Heart left ventricle (tissue), 16 donors: ENCODE measurements at regions not wholly inside any gene's neighbourhood (a gene's known extent, or its start where the extent isn't known, plus 50 kb on each side); places are given as distances from the start of the nearest gene placed in this dataset.

Experiments used
- ATAC-seq, 4 donors: fragments of 200-7000 bp; cut with Tn5 transposase; one replicate each; pipeline ENCODE4 v1.9.1; 2020 to 2022; ENCODE audit warnings: moderate library complexity in 4 of 4, mild to moderate bottlenecking in 3 of 4, moderate number of reproducible peaks in 1 of 4
- DNase-seq, 5 donors: peaks; one replicate each; pipeline ENCODE4 v3.0.0-alpha.2; 2020
- H3K27ac ChIP-seq, 12 donors: fragments of 200-600 bp; sonication (generic) in 4 of 12; one replicate each; pipeline versions ENCODE4 v1.5.0 to v1.8.0; 2016 to 2022; ENCODE audit warnings: mild to moderate bottlenecking in 2 of 12
- H3K27me3 ChIP-seq, 9 donors: fragments of 200-600 bp; sonication (generic) in 2 of 9; one replicate each; pipeline versions ENCODE4 v1.5.1 to v1.8.0; 2016 to 2022; ENCODE audit warnings: mild to moderate bottlenecking in 3 of 9
- H3K36me3 ChIP-seq, 9 donors: fragments of 200-600 bp; sonication (generic) in 2 of 9; one replicate each; pipeline versions ENCODE4 v1.5.0 to v1.8.0; 2018 to 2022; ENCODE audit warnings: mild to moderate bottlenecking in 2 of 9
- H3K4me1 ChIP-seq, 12 donors: fragments of 200-600 bp; sonication (generic) in 4 of 12; one replicate each; pipeline versions ENCODE4 v1.5.0 to v1.8.0; 2016 to 2022; ENCODE audit warnings: mild to moderate bottlenecking in 3 of 12
- H3K4me3 ChIP-seq, 12 donors: fragments of 200-600 bp; sonication (generic) in 4 of 12; one replicate each; pipeline versions ENCODE4 v1.5.0 to v1.8.0; 2017 to 2022; ENCODE audit warnings: mild to moderate bottlenecking in 9 of 12, moderate library complexity in 4 of 12
- H3K9me3 ChIP-seq, 12 donors: fragments of 200-600 bp; sonication (generic) in 4 of 12; one replicate each; pipeline versions ENCODE4 v1.5.0 to v1.8.0; 2016 to 2022; ENCODE audit warnings: mild to moderate bottlenecking in 1 of 12
- CTCF ChIP-seq, 12 donors: fragments of 200-600 bp; sonication (generic) in 4 of 12; IDR thresholded peaks; one replicate each; pipeline versions ENCODE4 v1.5.0 to v1.8.0; 2018 to 2022; ENCODE audit warnings: antibody characterized with exemption in 12 of 12, mild to moderate bottlenecking in 5 of 12
- POLR2A ChIP-seq, 2 donors: fragments of 450-650 bp; IDR thresholded peaks; one replicate each; pipeline ENCODE4 v1.6.1; 2017; ENCODE audit warnings: antibody characterized with exemption in 2 of 2, mild to moderate bottlenecking in 2 of 2, moderate library complexity in 2 of 2
- WGBS, 4 donors: extraction: QIAGEN DNeasy Blood & Tissue Kit in 2 of 4; methylation state at CpG; one replicate each; pipeline versions ENCODE4 v1.1.5 to v1.1.7; 2013 to 2018; 5-methylcytosine and 5-hydroxymethylcytosine counted together
- intact Hi-C, 10 donors: fragments of 100-400 bp; cut with DNase I; formaldehyde crosslinking; loops; one replicate each; pipeline versions ENCODE4 v1.11.1 to v1.14.2; 2022
- donor health status: ischemic (EF 13 %, LVEDD 7.1; RV severe dilation, severe dysfunction).
- donor health status: healthy with polysubstance abuse.
- donor health status: DM: no; HTN: yes; CAD: no.
- donor health status: DM: no; HTN: no; CAD: no.
- donor health status: ischemic (EF 25% LVEDD 6.9; RV normal size, moderate dysfunction).
- donor health status: ischemic (EF 25% LVEDD 5.7; RV mildly dilated, moderate dysfunction).
- donor health status: healthy.
- donor health status: DM: yes; HTN: yes; CAD: no.
- donor health status: ischemic (EF 35%, LVEDD 5.7; RV mildly dilated, moderate dysfunction).
- donor health status: nonischemic (EF 11% LVEDD 7.7; RV severe dilation, severe dysfunction).
- donor health status: DM: yes; HTN: yes; CAD: no.
- donor health status: PGD.
- donor health status: ischemic (EF 29% LVEDD 5.4; RV normal size, mild dysfunction).
- donor health status: nonischemic (EF 23%, LVEDD 6.1; RV moderate dilation, normal function).

GRCh38 chr20:16914277-16914676 lies 166.1 kb downstream of the OTOR start:
- peaks cover 0 to 2% (median 0%) of the 10 kb centered on the region in 12 donors for H3K9me3 ChIP-seq
- H3K4me3 ChIP-seq, result no peak overlapping the region
- H3K4me1 ChIP-seq, result no peaks in the 10 kb centered on the region
- intact Hi-C loops, result no loop called here
- no peaks in the 10 kb centered on the region for H3K27me3 ChIP-seq
- TF ChIP-seq POLR2A (IDR thresholded peaks at IDR 0.05) (no peak), CTCF (IDR thresholded peaks at IDR 0.05) (no peak)
- WGBS, 4 donors, result 45 to 61% (median 57%) methylated on average over 1 of the region's 1 CpG
- no peak for ATAC-seq
- no peaks in the 10 kb centered on the region for H3K36me3 ChIP-seq
- DNase-seq, result no peak
- no peak overlapping the region for H3K27ac ChIP-seq

GRCh38 chr20:16916165-16916564 lies 168.0 kb downstream of the OTOR start:
- H3K9me3 ChIP-seq, result peaks cover 0 to 2% (median 0%) of the 10 kb centered on the region in 12 donors
- intact Hi-C loops, result no loop called here
- no peak overlapping the region for H3K27ac ChIP-seq
- 34 to 42% (median 39%) methylated on average over 1 of the region's 1 CpG for WGBS, 4 donors
- DNase-seq, result no peak
- ATAC-seq, result no peak
- no peaks in the 10 kb centered on the region for H3K27me3 ChIP-seq
- no peak overlapping the region for H3K4me3 ChIP-seq
- H3K36me3 ChIP-seq, result no peaks in the 10 kb centered on the region
- TF ChIP-seq POLR2A (IDR thresholded peaks at IDR 0.05) (no peak), CTCF (IDR thresholded peaks at IDR 0.05) (no peak)
- no peaks in the 10 kb centered on the region for H3K4me1 ChIP-seq

GRCh38 chr20:16917636-16918035 lies 169.5 kb downstream of the OTOR start:
- H3K4me1 ChIP-seq, result no peaks in the 10 kb centered on the region
- no peak overlapping the region for H3K4me3 ChIP-seq
- TF ChIP-seq POLR2A (IDR thresholded peaks at IDR 0.05) (no peak), CTCF (IDR thresholded peaks at IDR 0.05) (no peak)
- ATAC-seq (no peak), DNase-seq (no peak)
- WGBS, 4 donors, result 28 to 56% (median 38%) methylated on average over 1 of the region's 1 CpG
- H3K36me3 ChIP-seq, result no peaks in the 10 kb centered on the region
- H3K27me3 ChIP-seq, result no peaks in the 10 kb centered on the region
- H3K9me3 ChIP-seq, result peaks cover 0 to 2% (median 0%) of the 10 kb centered on the region in 12 donors
- intact Hi-C loops, result no loop called here
- no peak overlapping the region for H3K27ac ChIP-seq

GRCh38 chr20:16918366-16918765 lies 170.2 kb downstream of the OTOR start:
- no peaks in the 10 kb centered on the region for H3K27me3 ChIP-seq
- no peak overlapping the region for H3K4me3 ChIP-seq
- H3K4me1 ChIP-seq, result no peaks in the 10 kb centered on the region
- DNase-seq, result no peak
- no peak for ATAC-seq
- no peak overlapping the region for H3K27ac ChIP-seq
- WGBS, 4 donors, result 84 to 90% (median 87%) methylated on average over 4 of the region's 4 CpGs
- no peaks in the 10 kb centered on the region for H3K9me3 ChIP-seq
- intact Hi-C loops, result no loop called here
- H3K36me3 ChIP-seq, result no peaks in the 10 kb centered on the region
- no peak for TF ChIP-seq POLR2A (IDR thresholded peaks at IDR 0.05)
- TF ChIP-seq CTCF (IDR thresholded peaks at IDR 0.05), result no peak
